ENCODE measurements at regions not wholly inside any gene's neighbourhood (a gene's known extent, or its start where the extent isn't known, plus 50 kb on each side); places are given as distances from the start of the nearest gene placed in this dataset.

GRCh38 chr5:24222876-24223275 lies 421.9 kb downstream of the CDH10 start:
- TF ChIP-seq CTCF (IDR thresholded peaks at IDR 0.05) (no peak), POLR2A (IDR thresholded peaks at IDR 0.05) (no peak), EP300 (IDR thresholded peaks at IDR 0.05) (no peak), POLR2AphosphoS5 (IDR thresholded peaks at IDR 0.05) (no peak)

Data from gastroesophageal sphincter (tissue), 3 donors.